ENCODE measurements at regions not wholly inside any gene's neighbourhood (a gene's known extent, or its start where the extent isn't known, plus 50 kb on each side); places are given as distances from the start of the nearest gene placed in this dataset.

- Histone ChIP-seq H3K4me3 (no peak overlapping the region), H3K4me1 (no peaks in the 10 kb centered on the region), H3K27me3 (no peaks in the 10 kb centered on the region), H3K9ac (ENCODE audit: low read depth in 2 of 2, low read length in 2 of 2) (no peak overlapping the region), H3K36me3 (no peaks in the 10 kb centered on the region), H3K27ac (no peak overlapping the region), H3K9me3 (no peaks in the 10 kb centered on the region)
- TF ChIP-seq CTCF (IDR thresholded peaks at IDR 0.05): no peak
- no peak for DNase-seq
- intact Hi-C loops (cut with DNase I): no loop called here
Measured at GRCh38 chr13:84994582-84994981, 804.6 kb downstream of the SLITRK6 start.

- intact Hi-C loops (cut with DNase I): no loop called here
- no peak for DNase-seq
- Histone ChIP-seq H3K9me3 (no peaks in the 10 kb centered on the region), H3K27me3 (no peaks in the 10 kb centered on the region), H3K4me3 (no peak overlapping the region), H3K9ac (ENCODE audit: low read depth in 2 of 2, low read length in 2 of 2) (no peak overlapping the region), H3K36me3 (no peaks in the 10 kb centered on the region), H3K27ac (no peak overlapping the region), H3K4me1 (no peaks in the 10 kb centered on the region)
- TF ChIP-seq CTCF (IDR thresholded peaks at IDR 0.05): no peak
Measured at GRCh38 chr13:84985860-84986259, 813.4 kb downstream of the SLITRK6 start.

- no peak overlapping the region for H3K4me3 ChIP-seq
- no peaks in the 10 kb centered on the region for H3K36me3 ChIP-seq
- no peaks in the 10 kb centered on the region for H3K9me3 ChIP-seq
- no peak for DNase-seq
- TF ChIP-seq CTCF (IDR thresholded peaks at IDR 0.05): no peak
- H3K9ac ChIP-seq (ENCODE audit: low read depth in 2 of 2, low read length in 2 of 2): no peak overlapping the region
- no peaks in the 10 kb centered on the region for H3K27me3 ChIP-seq
- no peak overlapping the region for H3K27ac ChIP-seq
- intact Hi-C loops (cut with DNase I): no loop called here
- H3K4me1 ChIP-seq: no peaks in the 10 kb centered on the region
Measured at GRCh38 chr13:84983321-84983720, 815.9 kb downstream of the SLITRK6 start.

GRCh38 chr13:84980571-84980970 lies 818.6 kb downstream of the SLITRK6 start:
- Histone ChIP-seq H3K4me1 (no peaks in the 10 kb centered on the region), H3K27me3 (no peaks in the 10 kb centered on the region), H3K9ac (ENCODE audit: low read depth in 2 of 2, low read length in 2 of 2) (no peak overlapping the region), H3K4me3 (no peak overlapping the region), H3K36me3 (no peaks in the 10 kb centered on the region), H3K9me3 (no peaks in the 10 kb centered on the region), H3K27ac (no peak overlapping the region)
- intact Hi-C loops (cut with DNase I): no loop called here
- no peak for DNase-seq
- no peak for TF ChIP-seq CTCF (IDR thresholded peaks at IDR 0.05)

- Histone ChIP-seq H3K4me3 (no peak overlapping the region), H3K9ac (ENCODE audit: low read depth in 2 of 2, low read length in 2 of 2) (no peak overlapping the region), H3K4me1 (no peaks in the 10 kb centered on the region), H3K9me3 (no peaks in the 10 kb centered on the region), H3K36me3 (no peaks in the 10 kb centered on the region), H3K27ac (no peak overlapping the region), H3K27me3 (no peaks in the 10 kb centered on the region)
- intact Hi-C loops (cut with DNase I): no loop called here
- TF ChIP-seq CTCF (IDR thresholded peaks at IDR 0.05): no peak
- DNase-seq: no peak
Measured at GRCh38 chr13:84978851-84979250, 820.4 kb downstream of the SLITRK6 start.

GRCh38 chr13:84973661-84974060 lies 825.6 kb downstream of the SLITRK6 start:
- no peak overlapping the region for H3K27ac ChIP-seq
- no peak for TF ChIP-seq CTCF (IDR thresholded peaks at IDR 0.05)

More at GRCh38 chr13:84973661-84974060, 825.6 kb downstream of the SLITRK6 start:
- H3K4me3 ChIP-seq: no peak overlapping the region
- no peaks in the 10 kb centered on the region for H3K4me1 ChIP-seq
- no peaks in the 10 kb centered on the region for H3K36me3 ChIP-seq
- DNase-seq: no peak
- intact Hi-C loops (cut with DNase I): no loop called here
- no peaks in the 10 kb centered on the region for H3K9me3 ChIP-seq
- no peak overlapping the region for H3K9ac ChIP-seq (ENCODE audit: low read depth in 2 of 2, low read length in 2 of 2)
- no peaks in the 10 kb centered on the region for H3K27me3 ChIP-seq
